GM19351 (cell line): ENCODE measurements at regions not wholly inside any gene's neighbourhood (a gene's known extent, or its start where the extent isn't known, plus 50 kb on each side); places are given as distances from the start of the nearest gene placed in this dataset.

Source experiments
- ATAC-seq: cut with Tn5 transposase; IDR thresholded peaks from one replicate; pipeline ENCODE4 v1.9.1; 2021; ENCODE audit warnings: mild to moderate bottlenecking, moderate library complexity; ENCODE audit not compliant: unreplicated experiment

GRCh38 chr14:43232261-43232660 is 1274.8 kb downstream of the FSCB start:
- ATAC-seq = no peak

DNA sequence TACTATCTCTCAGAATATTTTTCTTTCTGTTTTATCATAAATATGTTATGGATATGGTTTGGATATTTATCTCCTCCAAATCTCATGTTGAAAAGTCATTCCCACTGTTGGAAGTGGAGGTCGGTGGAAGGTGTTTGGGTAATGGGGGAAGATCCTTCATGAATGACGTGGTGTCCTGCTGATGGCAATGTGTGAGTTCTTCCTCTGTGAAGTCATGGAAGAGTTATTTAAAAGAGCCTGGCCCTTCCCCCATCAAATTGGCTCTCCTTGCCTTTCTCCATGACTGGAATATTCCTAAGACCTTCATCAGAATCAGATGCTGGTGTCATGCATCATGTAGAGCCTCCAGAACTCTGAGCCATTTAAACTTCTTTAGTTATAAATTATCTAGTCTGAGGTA is 1291.6 kb downstream of the FSCB start:
- ATAC-seq = no peak

- ATAC-seq = no peak
Measured at GRCh38 chr14:43207189-43207588, 1299.9 kb downstream of the FSCB start.

DNA sequence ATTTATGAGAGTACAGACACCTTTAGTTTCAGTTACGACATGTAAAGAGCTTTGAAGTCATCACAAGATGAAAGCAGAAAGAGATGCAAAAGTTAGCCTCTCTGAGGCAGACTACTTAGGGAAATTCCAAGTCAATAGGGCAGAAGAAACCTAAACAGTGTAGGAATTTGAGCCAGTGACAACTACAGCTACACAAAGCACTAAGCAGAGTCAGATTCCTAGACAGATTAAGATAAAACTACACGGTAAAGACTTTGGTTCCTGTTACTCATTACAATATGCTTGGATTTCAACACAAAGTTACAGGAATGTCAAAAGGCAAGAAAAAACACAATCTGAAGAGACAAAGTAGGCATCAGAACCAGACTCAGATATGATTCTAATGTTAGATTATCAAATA is 1302.3 kb downstream of the FSCB start:
- no peak for ATAC-seq

DNA sequence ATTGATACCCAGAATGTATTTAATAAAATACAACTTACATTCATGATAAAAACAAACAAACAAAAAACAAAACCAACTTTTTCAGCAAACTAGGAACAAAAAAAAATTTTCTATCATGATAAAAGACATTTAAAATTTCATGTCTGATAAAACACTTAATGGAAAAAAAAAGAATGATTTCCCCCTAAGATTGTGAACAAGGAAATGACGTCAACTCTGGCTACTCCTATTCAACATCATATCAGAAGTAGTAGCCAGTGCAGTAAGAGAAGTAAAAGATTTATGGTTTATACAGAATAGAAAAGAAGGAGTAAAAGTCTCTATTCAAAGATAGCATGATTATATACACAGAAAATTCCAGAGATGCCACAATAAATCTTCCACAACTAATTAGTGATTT is 1306.6 kb downstream of the FSCB start:
- ATAC-seq = no peak

- ATAC-seq = no peak
Measured at GRCh38 chr14:43198465-43198864, 1308.6 kb downstream of the FSCB start.

- no peak for ATAC-seq
Measured at GRCh38 chr14:43184540-43184939, 1322.5 kb downstream of the FSCB start.

GRCh38 chr14:43183916-43184315 is 1323.2 kb downstream of the FSCB start:
- ATAC-seq = no peak

DNA sequence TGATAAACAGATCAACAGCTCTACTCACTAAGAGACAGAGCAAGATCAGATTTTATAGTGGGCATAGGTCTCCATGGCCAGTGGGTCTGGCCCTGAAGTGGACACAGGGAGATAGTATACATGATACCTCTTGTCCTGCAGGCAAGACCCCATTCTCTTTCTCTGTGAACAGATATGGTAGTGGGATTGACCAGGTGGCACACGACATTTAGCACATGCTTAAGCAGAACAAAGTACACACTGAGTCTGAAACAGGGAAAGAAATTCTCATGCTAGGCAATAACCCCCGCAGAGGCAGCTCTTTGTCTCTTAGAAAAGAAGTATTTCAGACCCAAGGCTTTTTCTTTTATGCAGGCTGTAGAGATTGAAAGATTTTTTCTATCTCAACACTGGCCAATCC is 1331.2 kb downstream of the FSCB start:
- no peak for ATAC-seq

DNA sequence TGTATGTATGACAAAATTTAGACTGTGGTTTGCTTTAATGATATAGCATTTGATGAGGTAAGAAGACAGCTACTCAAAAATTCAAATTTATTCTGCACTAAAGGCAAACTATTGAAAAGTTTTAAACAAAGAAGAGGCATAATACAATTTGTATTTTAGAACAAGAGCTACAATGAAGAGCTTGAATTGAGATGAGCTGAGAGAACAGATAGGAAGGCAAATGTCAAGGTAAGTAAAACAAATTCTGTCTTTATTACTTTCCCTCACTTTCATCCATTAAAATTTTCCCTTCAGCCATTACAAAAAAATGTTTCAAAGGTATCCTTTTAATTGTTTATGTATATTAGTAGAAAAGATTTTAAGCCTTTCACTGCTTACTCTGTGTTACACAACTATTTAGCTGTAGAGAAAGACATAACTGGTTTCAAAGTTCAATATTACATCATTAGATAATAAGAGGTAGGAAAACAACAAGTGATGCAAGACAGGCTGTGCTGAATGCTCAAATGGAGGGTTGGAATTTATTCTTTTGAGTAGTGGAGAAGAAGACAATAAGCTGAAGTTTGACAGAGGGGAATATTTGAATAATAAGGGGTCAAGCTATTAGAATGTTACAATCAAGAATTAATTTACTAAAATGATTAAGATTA is 1334.1 kb downstream of the FSCB start:
- ATAC-seq = no peak

DNA sequence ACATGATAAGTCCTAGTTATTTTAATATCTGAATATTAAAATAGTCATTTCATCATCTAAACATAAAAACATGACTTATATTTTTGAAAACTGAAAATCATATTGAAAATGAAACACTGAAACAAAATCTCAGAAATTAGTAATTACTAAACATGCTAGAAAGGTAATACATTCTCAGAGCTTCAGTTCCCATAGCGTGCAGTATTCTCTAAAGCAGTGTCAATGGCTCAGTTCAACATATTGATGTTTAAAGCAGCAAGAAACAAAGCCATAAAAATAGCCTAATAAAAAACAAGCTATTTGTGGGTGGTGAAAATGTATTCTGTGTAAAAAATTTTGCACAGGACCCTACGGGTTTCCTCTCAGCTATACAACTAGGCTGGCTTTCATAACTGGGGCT is 1337.4 kb downstream of the FSCB start:
- no peak for ATAC-seq

DNA sequence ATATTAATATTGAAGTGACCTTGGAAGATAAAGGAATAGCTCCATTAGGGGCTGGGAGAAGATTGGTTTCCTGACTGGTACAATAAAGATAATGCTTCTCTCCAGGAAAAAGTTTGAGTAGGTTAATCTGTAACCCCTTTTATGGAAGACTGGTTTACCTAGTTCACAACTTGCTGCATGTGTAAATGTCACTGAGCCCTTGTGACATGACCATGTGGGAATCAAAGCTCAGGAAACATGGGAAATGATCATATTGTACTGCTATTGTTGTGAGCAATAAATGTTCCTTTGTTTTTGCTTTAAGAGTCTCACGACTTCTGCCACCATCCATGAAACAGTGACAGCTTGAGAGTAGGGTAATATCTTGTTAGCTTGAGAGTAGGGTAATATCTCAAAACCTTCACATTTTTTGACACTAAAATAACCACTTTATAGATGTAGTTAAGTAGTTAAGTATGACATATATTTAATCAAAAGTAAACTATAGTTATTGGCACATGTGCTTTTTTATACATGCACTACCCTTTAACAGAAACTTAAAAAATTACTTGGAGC is 1338.6 kb downstream of the FSCB start:
- no peak for ATAC-seq

- no peak for ATAC-seq
Measured at GRCh38 chr14:43166163-43166562, 1340.9 kb downstream of the FSCB start.

GRCh38 chr14:43165651-43166050 is 1341.4 kb downstream of the FSCB start:
- ATAC-seq = no peak

DNA sequence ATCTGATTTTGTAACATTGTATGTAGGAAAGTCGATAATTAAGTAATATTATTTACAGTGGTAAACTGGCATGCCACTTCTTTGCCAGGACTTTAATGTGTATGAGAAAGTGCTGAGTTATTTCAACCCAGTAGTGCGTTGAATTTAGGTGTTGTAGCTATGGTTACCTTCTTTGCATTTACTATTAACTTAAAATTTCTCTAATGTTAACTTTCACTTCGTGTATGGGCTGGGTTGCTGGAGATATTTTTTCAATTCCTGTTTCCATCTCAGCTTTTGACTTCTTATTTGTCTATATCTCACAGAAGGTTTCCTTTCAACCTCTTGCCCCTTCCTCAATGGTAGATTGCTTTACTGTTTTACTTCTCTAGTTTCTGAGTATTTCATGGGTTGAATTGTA is 1345.6 kb downstream of the FSCB start:
- no peak for ATAC-seq

GRCh38 chr14:43157661-43158060 is 1349.4 kb downstream of the FSCB start:
- no peak for ATAC-seq

DNA sequence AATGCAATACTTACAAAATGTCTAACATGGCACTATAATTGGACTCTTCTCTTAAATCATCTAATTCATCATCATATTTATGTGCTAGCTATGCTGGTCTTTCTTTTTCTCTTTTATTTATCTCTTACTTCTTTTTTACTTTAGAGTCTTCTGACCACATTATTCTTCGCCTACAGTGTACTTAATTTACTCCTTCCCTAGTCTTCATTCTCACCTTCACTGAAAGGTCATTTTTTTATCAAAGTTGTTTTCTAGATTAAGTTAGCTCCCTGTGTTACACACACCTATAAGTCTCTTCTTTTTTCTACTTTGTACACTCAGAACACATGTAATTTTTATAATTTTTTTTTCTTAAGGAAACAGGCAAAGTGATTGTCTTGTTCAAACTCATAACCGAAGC is 1351.2 kb downstream of the FSCB start:
- ATAC-seq = no peak

DNA sequence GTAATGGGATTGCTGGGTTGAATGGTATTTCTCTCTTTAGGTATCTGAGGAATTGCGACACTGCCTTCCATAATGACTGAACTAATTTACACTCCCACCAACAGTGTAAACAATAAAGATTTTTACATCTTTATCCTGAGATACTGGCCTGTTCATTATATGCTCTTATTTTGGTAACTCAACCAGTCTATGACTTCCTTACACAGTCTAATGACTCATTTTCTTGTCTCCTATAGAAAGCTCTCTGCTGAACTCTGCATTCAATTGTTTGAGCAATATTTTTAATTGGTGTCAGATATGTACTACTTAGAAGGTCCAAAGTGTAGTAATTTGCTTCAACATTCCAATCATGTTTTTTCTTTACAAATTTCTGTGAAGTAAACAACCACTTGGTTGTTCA is 1351.8 kb downstream of the FSCB start:
- ATAC-seq = no peak

- ATAC-seq = no peak
Measured at GRCh38 chr14:43147485-43147884, 1359.6 kb downstream of the FSCB start.

DNA sequence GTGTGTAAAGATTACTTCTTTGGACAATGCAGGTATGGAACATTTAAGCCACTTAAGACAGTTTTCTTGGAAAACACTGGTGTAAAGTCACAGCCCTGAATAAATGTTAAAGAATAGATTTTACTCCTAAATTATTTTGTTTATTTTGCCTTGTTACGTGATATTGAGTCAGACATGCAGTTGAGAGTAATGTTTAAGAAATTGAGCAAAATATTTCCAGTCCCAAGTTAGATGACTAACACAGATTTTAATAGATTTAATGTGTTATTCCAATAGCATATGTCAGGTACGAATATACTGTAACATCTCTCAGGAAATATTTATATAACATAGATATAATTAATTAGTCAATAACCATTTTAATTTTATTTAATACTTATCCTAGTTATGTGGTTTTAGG is 1361.7 kb downstream of the FSCB start:
- no peak for ATAC-seq

GRCh38 chr14:43143106-43143505 is 1364.0 kb downstream of the FSCB start:
- ATAC-seq = no peak

- ATAC-seq = no peak
Measured at GRCh38 chr14:43141636-43142191, 1365.4 kb downstream of the FSCB start.

- ATAC-seq = no peak
Measured at GRCh38 chr14:43140453-43140852, 1366.6 kb downstream of the FSCB start.
